ENCODE measurements at regions not wholly inside any gene's neighbourhood (a gene's known extent, or its start where the extent isn't known, plus 50 kb on each side); places are given as distances from the start of the nearest gene placed in this dataset.
"Not testable (repeated sequence)": the region's sequence is repeated elsewhere in the genome, so short reads cannot be mapped to it uniquely, and the experiment has no call there.

GRCh38 chr5:28398185-28398584 is 1359.8 kb upstream of the CDH9 start:
- DNase-seq (no peak), ATAC-seq (no peak)
- TF ChIP-seq POLR2A (IDR thresholded peaks at IDR 0.05) (no peak), CTCF (IDR thresholded peaks at IDR 0.05) (no peak)
- Histone ChIP-seq H3K27ac (no peak overlapping the region), H3K4me1 (no peaks in the 10 kb centered on the region), H3K27me3 (no peaks in the 10 kb centered on the region), H3K4me3 (no peak overlapping the region), H3K9me3 (no peaks in the 10 kb centered on the region), H3K36me3 (replicated peaks in 1 of 2; ENCODE audit: insufficient read depth in 1 of 2, low read depth in 2 of 2) (no peaks in the 10 kb centered on the region)
- intact Hi-C loops (cut with DNase I): no loop called here
- 37 to 46% methylated on average over 3 of the region's 3 CpGs for WGBS, 2 donors

DNA sequence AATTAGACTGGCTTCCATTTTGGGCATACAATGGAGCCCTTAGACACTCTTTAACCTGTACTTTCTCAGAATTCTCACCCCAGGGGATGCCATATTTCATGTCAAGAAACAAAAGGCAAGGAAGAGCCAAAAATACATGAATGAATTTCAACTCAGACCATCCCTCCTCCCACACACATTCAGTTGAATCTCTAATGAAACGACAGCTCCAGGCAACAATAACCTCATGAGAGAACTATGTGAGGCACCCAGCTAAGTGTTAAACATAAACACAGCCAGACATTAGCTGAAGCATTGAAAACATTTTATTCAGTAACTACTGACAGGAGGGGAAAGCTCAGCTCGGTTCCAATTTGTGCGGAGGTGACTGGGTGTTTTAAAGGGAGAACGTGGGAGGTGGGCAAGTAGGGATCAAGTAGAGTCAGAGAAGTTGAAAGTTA is 1359.1 kb upstream of the CDH9 start:
- Histone ChIP-seq H3K27me3 (no peaks in the 10 kb centered on the region), H3K4me3 (no peak overlapping the region), H3K27ac (no peak overlapping the region), H3K36me3 (replicated peaks in 1 of 2; ENCODE audit: insufficient read depth in 1 of 2, low read depth in 2 of 2) (no peaks in the 10 kb centered on the region), H3K4me1 (no peaks in the 10 kb centered on the region), H3K9me3 (no peaks in the 10 kb centered on the region)
- intact Hi-C loops (cut with DNase I): no loop called here
- TF ChIP-seq CTCF (IDR thresholded peaks at IDR 0.05) (no peak), POLR2A (IDR thresholded peaks at IDR 0.05) (no peak)
- WGBS, 2 donors: 4 to 10% methylated on average over 4 of the region's 4 CpGs
- ATAC-seq: no peak
- no peak for DNase-seq

DNA sequence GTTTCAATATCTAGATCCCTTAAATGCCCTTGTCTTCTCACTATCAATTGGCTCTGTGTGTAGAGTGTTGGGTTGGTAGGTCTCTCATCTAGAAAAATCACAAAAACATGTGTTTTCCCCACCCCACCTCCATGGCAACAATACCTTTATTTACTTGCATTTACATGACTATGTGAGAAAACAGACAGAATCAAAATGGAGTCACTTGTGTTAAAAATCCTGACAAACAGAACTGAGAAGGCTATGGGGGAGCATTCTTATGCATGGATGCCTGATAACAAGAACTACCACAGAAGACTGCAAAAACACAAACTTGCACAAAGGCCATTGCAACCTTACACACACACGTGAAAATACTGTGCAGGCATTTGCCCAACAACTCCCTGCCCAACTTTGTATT is 1352.9 kb upstream of the CDH9 start:
- Histone ChIP-seq H3K9me3 (no peaks in the 10 kb centered on the region), H3K4me1 (no peaks in the 10 kb centered on the region), H3K36me3 (replicated peaks in 1 of 2; ENCODE audit: insufficient read depth in 1 of 2, low read depth in 2 of 2) (no peaks in the 10 kb centered on the region), H3K4me3 (no peak overlapping the region), H3K27me3 (no peaks in the 10 kb centered on the region), H3K27ac (no peak overlapping the region)
- no peak for DNase-seq
- 60 to 71% methylated on average over 1 of the region's 1 CpG for WGBS, 2 donors
- ATAC-seq: no peak
- TF ChIP-seq POLR2A (IDR thresholded peaks at IDR 0.05) (no peak), CTCF (IDR thresholded peaks at IDR 0.05) (no peak)
- intact Hi-C loops (cut with DNase I): no loop called here

DNA sequence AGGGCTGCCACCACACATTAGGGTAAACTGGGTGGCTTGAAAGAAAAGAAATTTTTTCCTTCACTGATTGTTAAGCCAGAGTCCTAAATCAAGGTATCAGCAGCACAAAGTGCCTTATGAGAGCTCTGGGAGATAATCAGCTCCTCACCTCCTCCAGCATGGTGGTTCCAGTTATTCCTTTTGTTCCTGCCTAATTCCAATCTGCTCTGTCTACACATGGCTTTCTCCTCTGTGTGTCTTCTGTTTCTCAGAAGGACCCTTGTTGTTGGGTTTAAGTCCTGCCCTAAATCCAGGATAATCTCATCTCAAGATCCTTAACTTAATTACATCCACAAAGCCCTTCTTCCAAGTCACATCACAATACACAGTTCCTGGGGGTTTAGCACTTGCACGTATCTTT is 1352.0 kb upstream of the CDH9 start:
- WGBS, 2 donors: 37 to 38% methylated on average over 1 of the region's 1 CpG
- Histone ChIP-seq H3K4me3 (no peak overlapping the region), H3K36me3 (replicated peaks in 1 of 2; ENCODE audit: insufficient read depth in 1 of 2, low read depth in 2 of 2) (no peaks in the 10 kb centered on the region), H3K27me3 (no peaks in the 10 kb centered on the region), H3K9me3 (no peaks in the 10 kb centered on the region), H3K4me1 (no peaks in the 10 kb centered on the region), H3K27ac (no peak overlapping the region)
- ATAC-seq: no peak
- no peak for TF ChIP-seq CTCF (IDR thresholded peaks at IDR 0.05)
- TF ChIP-seq POLR2A (IDR thresholded peaks at IDR 0.05): no peak
- DNase-seq: no peak
- intact Hi-C loops (cut with DNase I): no loop called here

DNA sequence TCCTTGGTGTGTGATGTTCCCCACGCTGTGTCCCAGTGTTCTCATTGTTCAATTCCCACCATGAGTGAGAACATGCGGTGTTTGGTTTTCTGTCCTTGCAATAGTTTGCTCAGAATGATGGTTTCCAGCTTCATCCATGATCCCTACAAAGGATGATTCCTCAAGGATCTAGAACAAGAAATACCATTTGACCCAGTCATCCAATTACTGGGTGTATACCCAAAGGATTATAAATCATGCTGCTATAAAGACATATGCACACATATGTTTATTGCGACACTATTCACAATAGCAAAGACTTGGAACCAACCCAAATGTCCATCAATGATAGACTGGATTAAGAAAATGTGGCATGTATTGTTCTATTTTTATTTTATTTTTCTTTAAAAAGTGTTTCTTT is 1351.3 kb upstream of the CDH9 start:
- H3K4me3 ChIP-seq; H3K36me3 ChIP-seq (replicated peaks in 1 of 2; ENCODE audit: insufficient read depth in 1 of 2, low read depth in 2 of 2); DNase-seq; H3K27me3 ChIP-seq; H3K27ac ChIP-seq; ATAC-seq; H3K4me1 ChIP-seq; H3K9me3 ChIP-seq; intact Hi-C loops (cut with DNase I): not testable (repeated sequence)
- WGBS, 2 donors: 74 to 81% methylated on average over 3 of the region's 3 CpGs

All from body of pancreas (tissue), 4 donors.